Nucleus accumbens (tissue), 56 donors: ENCODE measurements at regions not wholly inside any gene's neighbourhood (a gene's known extent, or its start where the extent isn't known, plus 50 kb on each side); places are given as distances from the start of the nearest gene placed in this dataset.
A peak's percentile ranks its signal among the peaks of the same experiment; 100 is the strongest.

ENCODE experiments used
- DNase-seq, 56 donors: peaks; one replicate each; lab custom pipeline; 2025; lab: John Stamatoyannopoulos, UW

GRCh38 chr2:6617794-6618193 is 247.9 kb downstream of the CMPK2 start:
- DNase-seq, result no peak

GRCh38 chr2:6618201-6618600 is 247.5 kb downstream of the CMPK2 start:
- no peak for DNase-seq

- no peak for DNase-seq
These were observed 242.0 kb downstream of the CMPK2 start for GRCh38 chr2:6623746-6624145.

GRCh38 chr2:6626401-6627012 is 239.2 kb downstream of the CMPK2 start:
- no peak for DNase-seq

- no peak for DNase-seq
These were observed 238.4 kb downstream of the CMPK2 start for GRCh38 chr2:6627316-6627715.

GRCh38 chr2:6630209-6630608 is 235.5 kb downstream of the CMPK2 start:
- no peak for DNase-seq

- DNase-seq, result no peak
These were observed 230.4 kb downstream of the CMPK2 start for GRCh38 chr2:6635296-6635695.

GRCh38 chr2:6637330-6637729 is 228.4 kb downstream of the CMPK2 start:
- no peak for DNase-seq

- DNase-seq, result no peak
These were observed 225.6 kb downstream of the CMPK2 start for GRCh38 chr2:6639929-6640620.

GRCh38 chr2:6640621-6641015 is 225.1 kb downstream of the CMPK2 start:
- DNase-seq, result no peak

GRCh38 chr2:6641956-6642355 is 223.8 kb downstream of the CMPK2 start:
- DNase-seq, result peak in 5 of 56 donors; percentile 0 to 10 (median 5)

- no peak for DNase-seq
These were observed 221.4 kb downstream of the CMPK2 start for GRCh38 chr2:6644261-6644660.

GRCh38 chr2:6645004-6645403 is 220.7 kb downstream of the CMPK2 start:
- no peak for DNase-seq

GRCh38 chr2:6645672-6646071 is 220.0 kb downstream of the CMPK2 start:
- no peak for DNase-seq

- DNase-seq, result no peak
These were observed 218.7 kb downstream of the CMPK2 start for GRCh38 chr2:6647046-6647445.

- DNase-seq, result peak in 10 of 56 donors; percentile 1 to 16 (median 8)
These were observed 217.0 kb downstream of the CMPK2 start for GRCh38 chr2:6648596-6649247.

GRCh38 chr2:6650311-6650710 is 215.4 kb downstream of the CMPK2 start:
- peak in 41 of 56 donors; percentile 6 to 74 (median 30) for DNase-seq

- no peak for DNase-seq
These were observed 213.5 kb downstream of the CMPK2 start for GRCh38 chr2:6652251-6652650.

GRCh38 chr2:6653281-6653750 is 212.4 kb downstream of the CMPK2 start:
- DNase-seq, result peak in 25 of 56 donors; percentile 1 to 59 (median 21)

GRCh38 chr2:6654279-6654678 is 211.4 kb downstream of the CMPK2 start:
- no peak for DNase-seq

GRCh38 chr2:6656633-6657032 is 209.1 kb downstream of the CMPK2 start:
- DNase-seq, result no peak

- DNase-seq, result no peak
These were observed 208.6 kb downstream of the CMPK2 start for GRCh38 chr2:6657136-6657535.
